ENCODE measurements at regions not wholly inside any gene's neighbourhood (a gene's known extent, or its start where the extent isn't known, plus 50 kb on each side); places are given as distances from the start of the nearest gene placed in this dataset.

DNA sequence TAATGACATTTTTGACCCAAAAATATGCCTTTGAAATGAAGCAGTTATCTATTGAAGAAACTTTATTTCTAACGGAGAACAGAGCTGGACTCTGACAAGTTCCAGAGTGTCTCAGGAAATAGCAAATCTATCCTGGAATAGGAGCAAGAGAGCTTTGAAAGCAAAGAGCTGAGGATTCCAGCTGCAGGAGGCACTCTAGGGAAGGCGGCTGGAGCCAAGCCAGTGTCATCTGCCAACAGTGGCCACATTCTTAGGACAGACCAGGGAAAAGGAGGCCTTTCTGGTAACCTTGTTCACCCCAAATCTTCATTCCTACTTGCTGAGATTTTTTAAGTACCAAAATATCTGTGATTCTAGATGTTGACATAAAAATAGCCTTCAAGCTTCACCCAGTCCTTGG lies 493.5 kb upstream of the B3GAT1 start:
- DNase-seq, result no peak

DNA sequence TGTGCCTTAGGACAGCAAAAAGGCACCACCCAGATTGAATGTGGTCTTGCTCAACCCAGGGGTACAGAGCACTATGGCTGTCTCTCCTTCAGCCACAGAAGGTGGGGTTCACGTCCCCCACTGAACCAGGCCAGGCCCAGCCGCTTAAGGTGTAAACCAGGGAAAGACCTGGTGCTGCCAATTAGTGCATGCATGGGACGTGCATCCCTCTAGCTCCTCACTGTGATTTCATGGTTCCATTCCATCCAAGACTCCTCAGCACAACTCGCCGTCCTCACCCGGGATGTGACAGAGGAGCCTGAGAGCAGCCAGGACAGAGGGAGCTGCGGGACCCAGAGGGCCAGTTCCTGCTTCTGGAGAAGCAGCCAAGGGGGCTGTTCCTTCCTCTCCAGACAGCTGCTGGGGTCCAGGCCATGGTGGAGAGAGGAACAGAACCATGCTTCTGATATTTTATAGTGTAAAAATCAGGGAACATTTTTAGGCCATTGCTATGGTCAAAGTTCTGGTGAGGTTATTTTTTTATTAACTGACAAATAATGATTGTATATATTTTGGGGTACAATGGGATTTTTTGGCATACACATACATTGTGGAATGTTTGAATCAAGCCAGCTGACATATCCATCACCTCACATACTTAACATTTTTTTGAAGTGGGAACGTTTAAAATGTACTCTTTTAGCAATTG lies 492.2 kb upstream of the B3GAT1 start:
- DNase-seq, result no peak

DNA sequence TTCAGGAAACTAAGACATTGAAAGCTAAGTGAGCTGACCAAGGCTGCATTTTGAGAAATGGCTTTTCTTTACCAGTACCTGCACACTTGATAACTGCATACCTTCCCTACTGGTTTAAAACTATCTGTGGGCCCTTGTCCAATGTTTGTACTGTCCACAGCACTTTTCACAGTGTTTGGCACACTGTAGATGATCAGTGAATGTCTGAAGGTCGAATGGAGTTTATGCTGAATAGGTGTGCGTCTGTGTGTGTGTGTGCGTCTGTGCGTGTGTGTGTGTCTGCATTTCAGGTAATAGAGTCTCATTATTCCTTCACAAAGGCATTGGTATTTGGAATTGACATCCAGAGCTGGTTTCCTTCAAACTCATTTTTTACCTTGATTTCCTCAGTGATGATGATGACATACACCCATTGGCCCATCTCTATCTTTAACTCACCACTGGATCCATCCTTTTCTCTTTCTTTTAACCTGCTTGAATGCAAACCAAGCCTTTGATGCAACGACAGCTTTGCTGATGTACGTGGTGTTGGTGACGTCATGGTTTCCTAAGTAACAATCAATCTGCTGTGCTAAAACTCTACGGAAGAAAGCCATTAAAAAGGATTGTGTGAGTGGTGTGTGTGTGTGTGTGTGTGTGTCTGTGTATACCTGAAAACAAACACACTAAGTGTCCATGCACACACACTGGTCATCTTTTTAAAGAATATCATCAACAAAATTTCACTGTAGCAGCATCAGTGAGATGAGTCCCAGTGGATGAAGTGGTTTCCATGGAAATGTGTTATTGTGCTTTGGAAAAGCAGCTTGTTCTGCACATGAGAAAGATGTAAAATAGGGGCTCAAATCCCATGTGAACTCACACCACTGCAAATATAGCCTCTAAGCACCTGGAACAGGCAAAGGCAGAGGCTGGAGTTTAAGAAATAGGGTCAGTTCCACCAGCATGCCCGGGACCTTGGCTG lies 490.2 kb upstream of the B3GAT1 start:
- no peak for DNase-seq

DNA sequence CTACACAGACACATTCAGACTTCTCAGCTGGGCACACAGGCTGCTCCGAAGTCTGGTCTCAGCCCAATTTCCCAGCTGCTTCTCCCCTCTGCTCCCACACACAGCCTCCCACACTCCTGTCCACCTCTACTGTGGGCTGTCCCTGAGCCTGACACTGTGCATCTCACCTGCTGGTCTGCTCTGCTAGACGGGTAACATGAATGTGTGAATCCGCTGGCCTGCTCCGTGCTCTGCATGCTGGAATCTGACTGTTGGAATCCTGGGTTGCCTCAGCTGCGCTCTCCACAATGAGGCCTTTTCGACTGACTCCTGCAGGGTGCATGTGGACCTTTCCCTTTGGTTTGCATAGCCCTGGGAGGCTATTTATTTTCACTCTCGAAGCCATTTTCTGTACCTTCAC lies 489.5 kb upstream of the B3GAT1 start:
- DNase-seq, result no peak

DNA sequence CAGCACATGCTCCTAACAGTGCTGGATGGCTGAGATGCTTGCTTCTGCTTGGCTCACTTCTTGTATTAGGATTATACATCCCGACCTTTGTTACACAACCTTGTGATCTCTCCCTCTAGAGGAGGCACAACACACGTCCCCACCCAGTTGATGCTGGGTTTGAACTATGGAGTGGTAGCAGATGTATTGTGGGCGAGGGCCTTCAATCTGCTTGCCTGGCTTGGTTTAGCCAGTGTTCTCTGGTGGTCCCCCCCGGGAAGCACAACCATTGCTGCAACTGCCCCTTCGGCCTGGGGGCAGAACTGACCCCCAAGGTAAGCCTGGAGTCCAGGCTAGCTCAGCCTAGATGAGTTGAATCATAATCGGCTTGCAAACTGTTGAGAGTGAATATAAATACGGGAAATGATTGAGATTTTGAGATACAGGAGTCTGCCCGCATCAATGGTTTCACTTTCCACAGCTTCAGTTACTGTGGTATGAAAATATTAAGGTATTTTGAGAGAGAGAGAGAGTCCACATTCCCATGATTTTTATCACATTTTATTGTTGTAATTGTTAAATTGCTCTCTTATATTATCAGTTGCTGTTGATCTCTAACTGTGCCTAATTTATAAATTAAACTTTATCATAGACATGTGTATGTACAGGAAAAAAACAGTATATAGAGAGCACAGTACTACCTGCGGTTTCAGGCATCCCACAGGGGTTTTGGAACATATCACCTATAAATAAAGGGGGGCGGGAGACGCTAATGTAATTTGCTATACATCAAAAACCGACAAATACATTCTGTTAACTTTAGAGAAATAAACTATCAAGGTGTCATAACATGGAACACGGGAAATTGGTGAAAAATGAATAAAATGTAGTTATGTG lies 482.0 kb upstream of the B3GAT1 start:
- no peak for DNase-seq

DNA sequence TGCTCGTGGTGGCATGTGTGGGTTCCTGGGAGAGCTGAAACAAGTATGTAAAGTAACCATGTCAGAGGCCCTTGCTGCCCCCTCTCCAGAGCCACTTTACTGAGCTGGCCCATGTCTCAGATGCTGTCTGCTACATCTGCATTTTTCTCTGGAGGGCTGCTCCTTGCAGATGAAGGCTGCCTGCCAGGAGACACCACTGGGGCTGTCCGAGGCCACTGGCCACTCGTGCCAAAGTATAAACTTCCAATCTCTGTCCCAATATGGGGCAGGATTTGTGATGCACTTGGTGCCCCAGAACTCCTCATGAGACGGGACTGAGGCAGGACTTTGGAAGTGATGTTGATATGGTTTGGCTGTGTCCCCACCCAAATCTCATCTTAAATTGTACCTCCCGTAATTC lies 478.4 kb upstream of the B3GAT1 start:
- no peak for DNase-seq

DNA sequence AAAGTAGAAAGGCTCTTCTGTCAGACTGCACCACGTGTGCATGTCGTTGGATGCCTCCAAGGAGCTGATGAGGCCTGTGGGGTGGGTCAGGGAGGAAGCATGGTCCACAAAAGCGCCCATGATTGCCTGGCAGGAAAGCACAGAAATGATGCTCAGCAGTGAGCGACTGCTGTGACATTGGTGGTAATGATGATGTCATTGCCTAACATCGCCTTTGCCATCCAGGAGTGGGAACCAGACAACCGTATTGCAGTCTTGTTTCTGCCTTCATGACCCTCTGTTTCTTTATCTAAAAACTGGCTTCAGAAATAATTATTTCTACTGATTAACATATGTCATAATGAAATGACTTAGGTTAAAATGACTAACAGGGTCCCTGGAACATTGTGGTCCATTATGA lies 477.8 kb upstream of the B3GAT1 start:
- no peak for DNase-seq

DNA sequence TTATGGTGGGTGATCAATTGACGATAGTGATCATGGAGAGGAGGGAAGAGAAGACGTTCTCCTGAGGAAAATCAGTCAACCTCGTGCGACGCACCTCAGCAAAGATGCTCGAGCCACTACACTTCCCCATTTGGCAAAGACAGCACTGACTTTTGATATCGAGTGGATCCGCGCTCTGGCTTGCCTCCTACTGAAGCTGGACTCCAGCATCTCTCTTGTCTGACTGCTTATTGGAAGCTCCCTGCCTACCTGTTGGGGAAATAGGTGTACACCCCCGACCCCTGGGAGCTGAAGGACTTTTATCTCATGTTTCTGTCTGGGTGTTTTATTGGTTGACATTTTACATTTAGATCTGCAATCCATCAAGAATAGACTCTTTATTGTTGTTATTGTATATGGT lies 476.8 kb upstream of the B3GAT1 start:
- no peak for DNase-seq

DNA sequence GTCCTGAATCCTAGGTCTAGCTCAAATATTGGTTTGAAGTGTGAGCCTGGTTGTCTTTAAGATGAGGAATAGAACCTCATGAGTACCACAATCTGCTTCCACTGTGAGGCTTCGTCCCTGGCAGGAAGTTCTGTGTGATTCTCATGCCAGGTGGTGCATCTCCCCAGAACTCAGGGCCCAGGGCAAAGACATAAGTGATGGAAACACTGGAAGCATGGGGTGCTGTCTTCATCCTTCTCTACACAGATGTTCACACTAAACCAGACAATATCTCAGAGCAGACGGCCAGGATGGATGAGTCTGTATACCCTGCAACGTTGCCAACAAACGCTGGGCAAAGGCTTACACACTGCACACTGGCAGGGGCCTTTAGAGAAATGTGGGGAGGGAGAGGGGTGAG lies 475.9 kb upstream of the B3GAT1 start:
- no peak for DNase-seq

DNA sequence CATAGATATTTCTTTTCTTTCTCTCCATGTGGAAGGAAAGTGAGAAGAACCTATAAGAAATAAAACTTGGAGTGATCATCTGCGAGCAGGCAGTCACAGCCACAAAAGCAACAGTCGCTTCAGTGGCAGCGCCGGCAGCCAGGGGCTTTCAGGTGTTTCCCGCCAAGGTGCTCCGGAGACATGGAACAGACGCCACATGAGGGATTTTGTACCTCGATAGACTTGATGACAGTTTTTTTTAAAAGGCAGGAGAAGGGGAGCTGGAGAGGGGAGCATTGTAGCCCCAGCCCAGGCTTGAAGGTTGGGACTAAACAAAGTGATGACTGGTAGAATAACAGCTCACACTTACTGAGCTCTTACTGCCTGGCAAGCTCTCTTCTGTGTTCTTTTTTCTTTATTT lies 471.4 kb upstream of the B3GAT1 start:
- no peak for DNase-seq

DNA sequence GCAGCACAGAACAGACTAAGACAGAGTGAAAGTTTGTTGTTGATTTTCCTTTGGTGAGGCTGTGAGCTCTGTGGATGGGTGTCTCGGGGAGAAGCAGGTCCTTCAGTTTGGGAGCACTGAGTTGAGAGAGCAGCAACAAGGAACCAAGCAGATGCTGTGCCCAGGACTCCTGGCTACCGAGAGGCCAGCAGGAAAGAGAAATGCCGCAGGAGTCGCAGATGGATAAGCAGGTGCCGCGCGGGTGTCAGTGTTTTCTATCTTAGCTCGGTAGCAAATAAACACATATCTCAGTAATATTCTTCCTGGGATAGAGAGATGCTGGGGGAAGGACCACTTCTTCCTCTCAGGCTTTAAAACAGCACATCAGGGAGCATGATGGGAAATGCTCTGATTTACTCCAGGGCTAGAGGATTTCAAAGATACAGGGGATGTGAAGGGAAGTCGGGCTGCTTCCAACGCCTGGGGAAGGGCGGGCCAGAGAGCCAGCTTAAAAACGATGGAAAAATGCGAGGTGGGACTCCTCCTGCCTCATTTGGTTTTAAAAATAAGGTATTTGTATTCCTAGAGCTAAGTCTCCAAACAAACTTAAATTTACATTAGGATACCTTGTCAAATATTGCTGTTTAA lies 470.7 kb upstream of the B3GAT1 start:
- no peak for DNase-seq

DNA sequence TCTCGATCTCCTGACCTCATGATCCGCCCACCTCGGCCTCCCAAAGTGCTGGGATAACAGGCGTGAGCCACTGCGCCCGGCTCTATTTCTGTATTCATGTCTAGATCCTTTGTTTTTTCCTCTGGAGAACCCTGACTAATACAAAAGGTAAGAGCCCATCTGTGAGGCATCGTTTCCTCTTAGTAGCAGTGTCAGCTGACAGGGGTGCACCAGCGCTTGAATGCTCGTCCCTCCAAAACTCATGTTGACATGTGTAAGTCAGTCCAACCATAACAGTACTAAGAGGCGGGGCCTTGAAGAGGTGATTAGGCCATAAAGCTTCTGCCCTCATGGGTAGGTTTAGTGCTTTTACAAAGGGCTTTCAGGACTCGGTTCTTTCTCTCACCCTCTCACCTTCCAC lies 470.1 kb upstream of the B3GAT1 start:
- no peak for DNase-seq

DNA sequence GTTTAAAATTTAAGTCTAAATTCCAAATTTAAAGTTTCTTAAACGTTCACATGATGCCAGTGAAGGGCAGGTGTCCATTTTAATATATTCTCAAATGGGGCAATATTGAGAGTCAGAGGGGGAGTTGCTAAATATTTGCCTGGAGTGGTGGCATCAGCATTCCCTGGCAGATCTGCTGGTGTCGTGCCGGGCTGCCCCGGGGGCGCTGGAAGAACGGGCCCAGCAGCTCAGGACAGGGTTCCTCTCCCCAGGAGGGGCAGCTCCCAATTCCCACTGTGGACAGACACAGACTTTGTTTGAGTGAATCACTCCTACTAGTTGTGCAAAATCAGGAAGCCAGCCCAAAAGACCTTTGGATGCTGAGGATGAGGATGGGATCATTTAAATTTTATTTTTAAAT lies 468.7 kb upstream of the B3GAT1 start:
- no peak for DNase-seq

DNA sequence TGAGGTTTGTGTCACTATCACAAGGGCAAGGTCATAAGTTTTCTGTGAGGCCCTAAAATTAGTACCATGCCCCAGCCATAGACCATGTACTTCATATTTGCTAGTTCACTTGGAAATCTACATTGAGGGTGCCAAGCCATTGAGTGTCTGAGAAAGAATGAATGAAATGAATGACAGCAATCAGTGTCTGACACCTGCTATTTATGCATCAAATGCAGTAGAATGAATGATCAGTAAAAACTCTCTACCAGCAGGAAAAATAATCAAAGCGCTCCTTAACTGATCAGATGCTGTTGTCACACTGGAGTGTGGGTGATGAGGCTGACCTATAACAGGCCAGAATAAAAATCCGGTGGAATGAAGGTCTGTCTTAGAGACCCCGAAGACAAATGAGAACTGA lies 467.9 kb upstream of the B3GAT1 start:
- no peak for DNase-seq

DNA sequence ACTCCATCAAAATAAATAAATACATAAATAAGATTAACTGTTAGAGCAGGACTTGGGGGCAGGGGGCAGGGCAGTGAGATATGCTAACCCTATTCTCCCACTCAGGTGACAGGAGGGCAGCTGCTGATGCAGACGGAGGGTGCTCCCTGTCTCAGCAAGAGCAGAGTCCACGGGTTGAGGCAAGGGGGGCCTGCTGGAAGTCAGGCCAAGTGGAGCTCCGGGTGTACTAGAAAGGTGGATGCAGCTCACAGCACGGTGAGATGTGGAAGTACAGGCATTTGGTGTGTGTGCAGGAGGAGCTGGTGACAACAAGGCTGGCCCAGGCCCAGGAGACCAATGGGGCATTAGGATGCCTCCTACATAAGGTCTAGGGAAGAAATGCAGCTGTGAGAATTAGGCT lies 467.3 kb upstream of the B3GAT1 start:
- no peak for DNase-seq

DNA sequence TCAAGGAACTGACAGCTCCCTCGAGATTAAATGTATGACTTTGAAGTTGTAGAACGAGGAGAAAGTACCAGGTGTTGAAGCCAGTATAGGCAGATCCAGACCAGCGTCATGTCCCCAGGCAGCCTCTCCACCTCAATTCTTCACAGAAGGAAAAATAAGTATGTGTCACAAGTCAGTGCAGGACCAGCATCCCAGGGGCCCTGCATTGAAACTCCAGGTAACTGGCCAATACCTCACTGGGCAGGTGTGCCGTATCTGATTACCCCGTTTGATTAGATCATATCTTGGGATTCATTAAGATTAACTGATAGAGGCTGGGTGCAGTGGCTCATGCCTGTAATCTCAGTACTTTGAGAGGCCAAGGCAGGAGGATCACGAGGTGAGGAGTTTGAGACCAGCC lies 466.7 kb upstream of the B3GAT1 start:
- DNase-seq, result no peak

DNA sequence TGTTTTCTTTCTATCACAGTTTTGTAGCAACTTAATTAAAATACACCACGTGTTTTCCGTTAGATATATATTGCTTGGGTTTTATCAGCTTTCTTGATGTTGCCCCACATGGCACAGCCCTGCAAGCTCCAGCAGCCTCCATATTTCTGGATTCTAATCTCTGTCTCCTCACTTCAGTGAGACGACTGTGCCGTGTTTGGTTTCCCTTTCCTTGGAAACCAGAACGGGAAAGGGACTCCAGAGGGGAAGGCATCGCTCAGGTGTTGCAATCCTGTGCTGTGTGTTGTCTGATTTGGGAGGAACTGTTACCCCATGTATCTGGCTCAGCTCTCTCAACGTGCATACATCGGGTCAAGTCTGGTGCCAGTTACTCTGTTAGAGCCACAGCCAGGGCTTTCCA lies 464.2 kb upstream of the B3GAT1 start:
- DNase-seq, result no peak

DNA sequence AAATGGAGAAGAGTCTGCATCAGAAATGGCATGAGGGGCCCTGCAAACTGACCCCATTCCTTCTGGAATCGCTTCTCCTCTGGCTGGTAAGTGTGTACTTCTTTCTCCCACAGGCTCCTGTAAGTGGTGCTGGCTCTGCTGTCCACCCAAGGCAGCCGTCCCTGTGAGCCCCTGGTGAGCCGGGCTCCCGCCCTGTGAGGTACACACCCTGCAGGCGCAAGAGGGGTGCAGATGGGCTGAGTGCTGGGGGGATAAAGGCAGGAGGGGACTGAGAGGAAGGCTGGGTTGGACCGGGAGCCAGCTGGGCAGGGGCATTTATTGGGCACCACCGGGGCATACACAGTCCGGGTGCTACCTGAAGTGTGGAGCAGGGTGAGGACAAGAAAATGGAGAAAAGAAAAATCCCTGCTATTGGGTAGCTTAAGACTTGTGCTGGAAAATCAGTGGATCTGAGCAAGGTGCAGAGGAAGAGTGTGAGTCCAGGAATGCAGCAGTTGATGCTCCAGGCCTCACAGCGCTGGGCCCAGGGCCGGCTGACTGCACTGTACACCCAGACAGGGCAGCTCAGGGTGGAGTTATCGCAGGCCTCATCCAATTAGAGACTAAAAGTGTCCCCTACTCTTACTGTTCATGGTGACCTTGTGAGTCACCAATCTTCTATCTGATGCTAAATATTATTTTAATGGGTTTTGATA lies 455.1 kb upstream of the B3GAT1 start:
- DNase-seq, result no peak

DNA sequence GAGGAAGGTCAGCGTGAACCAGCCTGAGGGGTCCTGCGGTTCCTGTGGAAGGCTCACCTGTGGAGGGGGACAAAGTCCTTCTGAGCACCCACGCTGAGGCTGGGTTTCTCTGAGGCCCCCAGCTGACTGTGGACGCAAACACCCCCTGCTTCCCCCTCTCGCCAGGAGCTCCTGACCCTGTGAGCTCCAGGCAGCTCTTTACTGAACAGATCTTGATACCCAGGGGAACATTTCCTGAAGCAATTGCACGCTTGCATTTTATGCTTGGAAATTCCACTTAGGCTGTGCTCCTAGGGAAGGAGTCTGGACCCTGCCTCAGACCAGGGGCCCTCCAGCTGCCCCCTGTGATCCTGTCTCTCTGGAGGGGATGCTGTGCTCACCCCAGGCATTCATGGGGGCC lies 454.2 kb upstream of the B3GAT1 start:
- no peak for DNase-seq

DNA sequence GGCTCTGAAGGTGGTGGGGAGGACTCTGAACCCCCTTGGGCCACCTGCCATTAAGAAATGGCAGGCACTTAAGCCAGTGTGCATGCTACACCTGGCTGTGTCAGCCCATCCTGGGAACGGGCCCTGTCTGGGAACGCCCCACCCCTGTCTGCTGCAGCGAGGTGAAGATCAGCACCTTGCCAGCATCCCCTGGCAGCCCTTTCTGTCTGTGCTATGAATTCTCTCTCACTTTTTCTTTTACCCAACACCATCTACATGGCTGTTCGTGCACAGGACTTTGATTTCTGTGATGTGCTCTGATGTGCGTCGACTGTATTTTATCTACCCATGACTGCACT lies 452.9 kb upstream of the B3GAT1 start:
- DNase-seq, result no peak

DNA sequence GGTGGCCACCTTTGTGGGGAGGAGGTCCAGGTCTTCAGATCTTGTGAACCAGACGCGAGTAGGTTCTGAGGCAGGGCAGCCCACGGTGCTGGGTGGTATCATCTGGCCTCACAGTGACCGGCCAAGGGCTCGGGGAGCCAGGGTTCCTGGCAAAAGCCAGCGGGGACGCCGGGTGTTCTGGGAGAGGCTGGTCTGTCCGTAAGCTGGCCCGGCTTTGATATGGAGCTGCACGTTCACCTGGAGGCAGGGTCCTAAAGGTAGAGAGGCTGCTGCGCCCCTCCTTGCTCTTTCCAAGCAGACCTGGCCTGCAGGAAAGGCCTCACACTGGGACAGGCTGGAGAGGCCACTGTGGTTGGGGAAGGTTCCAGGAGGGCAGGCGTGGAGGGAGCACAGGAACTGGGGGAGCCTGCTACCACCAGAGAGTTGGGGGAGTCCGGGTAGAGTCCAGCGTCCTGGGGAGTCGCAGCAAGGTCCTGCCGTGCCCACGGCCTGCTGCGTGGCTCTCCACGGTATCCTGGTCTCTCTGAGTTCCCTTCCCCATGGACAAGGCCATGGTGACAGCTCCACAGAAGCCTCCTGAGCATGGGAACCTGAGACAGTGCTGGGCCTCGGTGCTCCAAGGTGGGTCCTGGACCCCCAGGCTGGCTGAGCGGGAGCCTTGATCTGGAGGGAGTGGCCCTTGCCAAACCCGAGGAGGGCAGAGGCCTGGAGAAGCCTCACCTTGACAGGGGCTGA lies 452.4 kb upstream of the B3GAT1 start:
- DNase-seq, result no peak

DNA sequence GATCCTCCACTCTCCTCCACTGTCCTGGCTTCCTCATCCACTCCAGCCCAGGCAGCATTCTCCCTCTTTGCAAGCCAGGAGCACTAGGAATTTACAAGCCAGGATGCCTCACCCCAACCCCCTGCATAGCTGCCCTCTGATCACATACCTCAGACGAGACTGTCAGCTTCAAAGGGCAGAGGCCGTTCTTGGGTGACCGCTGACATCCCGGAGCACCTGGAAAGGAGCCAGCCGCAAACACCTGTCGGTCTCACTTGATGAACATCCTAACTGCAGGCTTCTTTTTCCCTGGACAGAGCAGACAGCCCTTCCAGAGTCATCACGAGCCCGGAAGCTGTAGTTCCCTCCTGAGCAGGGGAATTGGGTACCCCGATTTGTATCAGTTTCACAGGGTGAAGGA lies 451.3 kb upstream of the B3GAT1 start:
- no peak for DNase-seq

Measured in central memory CD4-positive, alpha-beta T cell (primary cell).